Activated naive CD4-positive, alpha-beta T cell treated with anti-CD3 and anti-CD28 coated beads for 36 hours (primary cell): ENCODE measurements at regions not wholly inside any gene's neighbourhood (a gene's known extent, or its start where the extent isn't known, plus 50 kb on each side); places are given as distances from the start of the nearest gene placed in this dataset.
"Not testable (repeated sequence)": the region's sequence is repeated elsewhere in the genome, so short reads cannot be mapped to it uniquely, and the experiment has no call there.

Experiments used
- CTCF ChIA-PET: fragments of 350-600 bp; sonication (Branson Sonifier 250); formaldehyde crosslinking; loops from one replicate; lab custom pipeline; 2021; ENCODE audit warnings: antibody characterized with exemption; lab: Charles Lee
- DNase-seq: peaks from one replicate; pipeline ENCODE4 v3.0.0-alpha.2; 2020
- H3K27ac Mint-ChIP-seq: one replicate; pipeline ENCODE4 v1.8.0; 2021; ENCODE audit warnings: mild to moderate bottlenecking, mixed read lengths
- H3K27me3 Mint-ChIP-seq: one replicate; pipeline ENCODE4 v1.8.0; 2021; ENCODE audit warnings: low read depth, mixed read lengths
- H3K36me3 Mint-ChIP-seq: one replicate; pipeline ENCODE4 v1.8.0; 2021; ENCODE audit warnings: low read depth, mixed read lengths
- H3K4me1 Mint-ChIP-seq: one replicate; pipeline ENCODE4 v1.8.0; 2021; ENCODE audit warnings: low read depth, mixed read lengths
- H3K4me3 Mint-ChIP-seq: one replicate; pipeline ENCODE4 v1.8.0; 2021; ENCODE audit warnings: mild to moderate bottlenecking, moderate library complexity, mixed read lengths
- H3K9me3 Mint-ChIP-seq: one replicate; pipeline ENCODE4 v1.8.0; 2021; ENCODE audit warnings: mixed read lengths
- intact Hi-C: fragments of 100-400 bp; cut with micrococcal nuclease; formaldehyde crosslinking; loops from one replicate; pipeline ENCODE4 v1.15.1; 2023

- CTCF ChIA-PET, result no interaction called here
- Mint-ChIP-seq H3K9me3 (no peaks in the 10 kb centered on the region), H3K36me3 (no peaks in the 10 kb centered on the region), H3K4me1 (no peaks in the 10 kb centered on the region), H3K27ac (no peak overlapping the region), H3K4me3 (no peak overlapping the region), H3K27me3 (no peaks in the 10 kb centered on the region)
- DNase-seq, result no peak
- intact Hi-C loops, result no loop called here
Observed at GRCh38 chr13:80894917-80895316, 554.0 kb upstream of the SPRY2 start.

DNA sequence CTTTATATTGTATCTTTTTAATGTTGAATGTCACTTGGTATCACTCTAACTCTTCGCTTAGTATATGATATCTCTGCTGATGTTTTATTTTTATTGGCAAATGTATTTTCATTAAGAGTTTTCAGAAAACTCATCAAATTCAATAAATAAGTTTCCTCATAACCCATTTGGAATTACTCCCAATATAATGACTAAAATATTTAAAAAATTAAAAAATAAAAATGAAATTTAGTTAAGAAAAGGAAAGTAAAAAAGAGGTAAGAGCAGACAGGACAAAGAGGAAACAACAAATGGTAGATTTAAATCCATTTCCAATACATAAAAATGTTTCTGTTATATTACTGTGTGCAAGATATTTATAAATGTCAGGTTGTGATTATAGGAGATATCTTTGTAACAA, 548.9 kb upstream of the SPRY2 start:
- Mint-ChIP-seq H3K36me3 (no peaks in the 10 kb centered on the region), H3K27me3 (no peaks in the 10 kb centered on the region), H3K27ac (no peak overlapping the region), H3K4me3 (no peak overlapping the region), H3K4me1 (no peaks in the 10 kb centered on the region), H3K9me3 (no peaks in the 10 kb centered on the region)
- CTCF ChIA-PET, result no interaction called here
- intact Hi-C loops, result no loop called here
- DNase-seq, result no peak

- intact Hi-C loops, result no loop called here
- H3K9me3 Mint-ChIP-seq, result no peaks in the 10 kb centered on the region
- H3K36me3 Mint-ChIP-seq, result no peaks in the 10 kb centered on the region
- no peak overlapping the region for H3K27ac Mint-ChIP-seq
- H3K4me1 Mint-ChIP-seq, result no peaks in the 10 kb centered on the region
- H3K27me3 Mint-ChIP-seq, result no peaks in the 10 kb centered on the region
- H3K4me3 Mint-ChIP-seq, result no peak overlapping the region
- CTCF ChIA-PET, result no interaction called here
- no peak for DNase-seq
Observed at GRCh38 chr13:80888390-80888789, 547.5 kb upstream of the SPRY2 start.

DNA sequence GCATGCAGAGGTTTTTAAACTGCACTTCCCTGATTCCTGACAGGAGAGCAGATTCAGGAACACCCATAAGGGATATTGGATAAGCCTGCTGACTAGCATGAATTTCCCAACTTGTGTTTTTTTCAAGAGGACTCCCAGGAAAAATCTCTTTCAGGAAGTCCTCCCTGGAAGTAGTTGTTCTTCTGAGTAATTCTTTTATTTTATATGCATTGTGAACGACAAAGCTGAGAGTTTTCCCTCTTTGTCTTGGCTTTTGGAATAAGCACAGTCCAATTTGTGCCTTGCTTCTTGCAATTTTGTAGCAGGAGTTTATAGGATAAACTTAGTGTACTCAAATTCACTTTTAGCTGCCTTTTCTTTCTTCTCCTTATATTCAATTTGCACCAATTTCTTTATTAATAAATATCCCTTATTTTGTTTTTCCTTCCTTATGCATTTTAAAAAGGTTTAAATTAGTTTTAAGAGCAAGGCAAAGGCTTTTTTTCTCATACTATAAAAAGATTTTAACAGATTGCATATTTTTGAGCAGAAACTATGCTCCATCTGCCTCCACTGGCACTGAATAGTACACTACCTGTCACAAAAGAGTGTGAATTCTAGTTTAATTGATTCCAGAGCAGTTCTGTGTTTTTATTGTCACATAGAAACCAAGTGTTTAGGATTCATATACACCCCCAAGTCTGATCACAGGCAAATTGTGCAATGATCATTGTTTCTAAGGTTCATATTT, 543.3 kb upstream of the SPRY2 start:
- Mint-ChIP-seq H3K27me3 (no peaks in the 10 kb centered on the region), H3K27ac (no peak overlapping the region), H3K4me3 (no peak overlapping the region), H3K9me3 (no peaks in the 10 kb centered on the region), H3K36me3 (no peaks in the 10 kb centered on the region), H3K4me1 (no peaks in the 10 kb centered on the region)
- intact Hi-C loops, result no loop called here
- CTCF ChIA-PET, result no interaction called here
- DNase-seq, result no peak

GRCh38 chr13:80883545-80883944, 542.6 kb upstream of the SPRY2 start:
- intact Hi-C loops, result no loop called here
- Mint-ChIP-seq H3K9me3 (no peaks in the 10 kb centered on the region), H3K4me3 (no peak overlapping the region), H3K4me1 (no peaks in the 10 kb centered on the region), H3K27ac (no peak overlapping the region), H3K27me3 (no peaks in the 10 kb centered on the region), H3K36me3 (no peaks in the 10 kb centered on the region)
- DNase-seq, result no peak
- CTCF ChIA-PET, result no interaction called here

DNA sequence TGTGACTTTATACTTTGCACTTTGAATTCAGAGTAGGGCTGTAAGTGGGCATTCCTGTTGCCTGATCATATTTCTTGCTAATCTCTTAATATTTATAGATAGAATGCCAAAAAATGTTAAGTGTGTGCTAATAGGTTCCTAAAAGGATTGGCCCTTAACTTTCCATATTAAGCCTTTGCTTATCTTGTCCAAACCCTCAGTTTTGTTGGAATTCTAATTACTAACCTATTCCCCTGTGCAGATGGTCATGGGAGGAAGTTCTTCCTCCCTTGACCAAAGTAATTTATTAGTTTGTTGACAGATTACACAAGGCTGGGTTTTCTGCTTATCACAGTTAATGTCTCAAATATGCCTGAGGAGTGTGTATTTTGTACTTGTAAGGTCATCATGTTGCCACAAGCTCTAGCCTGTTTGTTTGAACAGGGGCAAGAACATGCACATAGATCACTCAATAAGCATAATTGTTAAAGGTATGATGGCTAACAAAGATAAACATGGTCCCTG, 541.1 kb upstream of the SPRY2 start:
- intact Hi-C loops, result no loop called here
- no peaks in the 10 kb centered on the region for H3K4me1 Mint-ChIP-seq
- CTCF ChIA-PET, result no interaction called here
- no peaks in the 10 kb centered on the region for H3K27me3 Mint-ChIP-seq
- no peak for DNase-seq
- H3K4me3 Mint-ChIP-seq, result no peak overlapping the region
- no peaks in the 10 kb centered on the region for H3K36me3 Mint-ChIP-seq
- H3K27ac Mint-ChIP-seq, result no peak overlapping the region
- no peaks in the 10 kb centered on the region for H3K9me3 Mint-ChIP-seq

DNA sequence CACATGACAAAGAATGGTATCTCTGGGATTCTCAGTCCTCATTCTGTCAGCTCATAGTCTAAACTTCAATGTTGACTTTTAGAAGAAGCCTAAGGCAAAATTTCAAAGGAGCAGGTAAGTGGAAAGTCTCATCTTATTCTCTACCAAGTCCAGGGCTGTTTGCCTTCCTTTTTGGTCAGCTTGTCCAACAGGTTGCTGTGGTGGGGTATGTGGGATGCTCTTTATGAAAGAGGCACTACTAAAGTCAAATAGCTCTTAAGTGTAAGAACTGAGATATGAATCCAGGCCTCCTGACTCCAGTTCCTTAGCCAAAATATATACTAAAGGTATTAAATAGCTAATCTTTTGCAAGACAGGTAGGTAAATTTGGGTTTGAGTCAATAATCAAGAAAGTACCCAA, 540.6 kb upstream of the SPRY2 start:
- CTCF ChIA-PET, result no interaction called here
- Mint-ChIP-seq H3K27me3 (no peaks in the 10 kb centered on the region), H3K4me3 (no peak overlapping the region), H3K9me3 (no peaks in the 10 kb centered on the region), H3K4me1 (no peaks in the 10 kb centered on the region), H3K36me3 (no peaks in the 10 kb centered on the region), H3K27ac (no peak overlapping the region)
- DNase-seq, result no peak
- intact Hi-C loops, result no loop called here

DNA sequence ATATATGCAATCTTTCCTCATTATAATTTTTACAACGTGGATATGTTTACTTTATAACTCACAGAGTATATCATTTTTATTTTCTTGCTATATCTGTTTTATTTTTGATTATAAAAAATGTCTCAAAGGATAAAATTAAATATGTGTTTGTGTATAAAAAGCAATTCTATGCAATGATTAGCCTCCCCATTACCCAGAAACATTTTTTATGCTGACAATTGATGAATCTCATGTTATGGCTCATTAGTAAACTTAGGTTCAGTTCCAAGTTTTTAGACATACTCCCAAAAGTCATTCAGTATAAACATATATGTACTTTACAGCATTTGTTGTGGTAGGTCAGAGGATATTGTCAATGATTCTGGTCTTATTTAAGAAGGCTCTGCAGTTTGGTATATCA, 540.1 kb upstream of the SPRY2 start:
- Mint-ChIP-seq H3K9me3 (no peaks in the 10 kb centered on the region), H3K36me3 (no peaks in the 10 kb centered on the region), H3K4me3 (no peak overlapping the region), H3K4me1 (no peaks in the 10 kb centered on the region), H3K27me3 (no peaks in the 10 kb centered on the region), H3K27ac (no peak overlapping the region)
- CTCF ChIA-PET, result no interaction called here
- no peak for DNase-seq
- intact Hi-C loops, result no loop called here

GRCh38 chr13:80877944-80878241, 537.0 kb upstream of the SPRY2 start:
- Mint-ChIP-seq H3K36me3 (no peaks in the 10 kb centered on the region), H3K27me3 (no peaks in the 10 kb centered on the region), H3K4me1 (no peaks in the 10 kb centered on the region), H3K4me3 (no peak overlapping the region), H3K27ac (no peak overlapping the region), H3K9me3 (peaks cover 4% of the 10 kb centered on the region)
- CTCF ChIA-PET, result no interaction called here
- DNase-seq, result no peak
- intact Hi-C loops, result no loop called here

DNA sequence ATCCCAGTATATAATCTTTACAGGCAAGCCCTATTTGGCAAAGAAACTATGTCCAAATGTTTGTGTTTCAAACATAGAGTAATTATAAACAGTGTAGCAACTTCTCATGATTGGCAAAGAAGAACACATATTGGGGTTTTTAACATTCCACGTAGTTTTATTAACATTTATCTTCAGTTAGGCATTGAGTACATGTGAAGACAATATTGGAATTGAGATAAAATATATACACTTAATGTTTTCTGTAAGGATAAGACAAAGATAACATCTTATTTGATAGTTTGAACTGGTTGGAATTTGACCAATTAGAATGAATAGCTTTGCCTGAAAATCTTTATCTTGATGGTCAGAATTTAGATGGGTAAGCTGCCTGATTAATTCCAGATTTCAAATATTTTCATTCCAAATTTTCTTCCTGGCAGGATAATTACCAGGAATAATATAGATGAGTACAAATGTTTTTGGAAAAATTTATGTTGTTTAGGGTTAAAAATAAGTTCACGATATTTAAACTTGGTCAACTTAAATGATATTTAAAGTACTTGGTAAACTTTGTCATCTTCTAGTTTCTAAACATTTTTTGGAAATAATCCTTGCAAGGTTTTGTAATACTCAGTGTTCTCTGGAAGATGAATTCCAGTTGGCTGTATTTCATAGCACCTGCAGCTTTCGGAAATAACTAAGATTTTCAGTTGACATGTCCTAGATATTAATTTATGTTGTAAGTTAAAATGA, 536.5 kb upstream of the SPRY2 start:
- DNase-seq, result no peak
- intact Hi-C loops, result no loop called here
- CTCF ChIA-PET, result no interaction called here
- Mint-ChIP-seq H3K4me3 (no peak overlapping the region), H3K27ac (no peak overlapping the region), H3K36me3 (no peaks in the 10 kb centered on the region), H3K4me1 (no peaks in the 10 kb centered on the region), H3K9me3 (peaks cover 4% of the 10 kb centered on the region), H3K27me3 (no peaks in the 10 kb centered on the region)

- Mint-ChIP-seq H3K36me3 (no peaks in the 10 kb centered on the region), H3K4me1 (no peaks in the 10 kb centered on the region), H3K27ac (no peak overlapping the region), H3K4me3 (no peak overlapping the region), H3K9me3 (peaks cover 5% of the 10 kb centered on the region), H3K27me3 (no peaks in the 10 kb centered on the region)
- peak; percentile 4 for DNase-seq
- CTCF ChIA-PET, result no interaction called here
- intact Hi-C loops, result no loop called here
Observed at GRCh38 chr13:80873589-80873988, 532.7 kb upstream of the SPRY2 start.

DNA sequence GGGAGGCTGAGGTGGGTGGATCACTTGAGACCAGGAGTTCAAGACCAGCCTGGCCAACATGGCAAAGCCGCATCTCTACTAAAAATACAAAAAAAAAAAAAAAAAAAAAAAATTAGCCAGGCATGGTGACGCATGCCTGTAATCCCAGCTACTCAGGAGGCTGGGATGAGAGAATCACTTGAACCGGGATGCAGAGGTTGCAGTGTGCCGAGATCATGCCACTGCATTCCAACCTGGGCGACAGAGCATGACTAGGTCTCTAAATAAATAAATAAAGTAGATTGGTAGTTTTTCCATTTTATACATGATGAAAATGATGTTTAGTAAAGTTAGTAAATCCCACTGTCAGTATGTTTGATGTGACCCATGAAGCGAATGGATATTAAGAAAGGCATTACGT, 531.0 kb upstream of the SPRY2 start:
- DNase-seq, result not testable (repeated sequence)

DNA sequence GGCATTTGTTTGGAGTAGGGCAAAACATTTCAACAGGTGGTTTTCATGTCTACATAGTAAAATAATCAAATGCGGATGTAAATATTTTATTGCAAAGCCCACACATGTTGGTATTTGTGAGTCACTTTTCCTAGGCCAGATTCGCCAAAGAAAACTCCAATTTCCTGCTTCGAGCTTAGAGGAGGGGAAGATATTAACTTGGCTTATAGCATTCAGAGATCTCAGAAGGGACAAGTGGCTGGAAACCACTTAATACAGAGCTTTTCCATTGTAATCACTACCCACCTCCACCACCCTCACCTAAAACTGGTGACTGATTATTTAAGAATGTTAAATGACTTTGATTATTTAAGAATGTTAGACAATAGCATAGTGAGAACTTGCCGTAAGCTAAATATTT, 530.6 kb upstream of the SPRY2 start:
- intact Hi-C loops, result no loop called here
- DNase-seq, result no peak
- peaks cover 10% of the 10 kb centered on the region for H3K9me3 Mint-ChIP-seq
- CTCF ChIA-PET, result no interaction called here
- H3K36me3 Mint-ChIP-seq, result no peaks in the 10 kb centered on the region
- H3K4me3 Mint-ChIP-seq, result no peak overlapping the region
- H3K4me1 Mint-ChIP-seq, result no peaks in the 10 kb centered on the region
- no peak overlapping the region for H3K27ac Mint-ChIP-seq
- no peaks in the 10 kb centered on the region for H3K27me3 Mint-ChIP-seq

More for the DNA sequence above, 531.0 kb upstream of the SPRY2 start:
- CTCF ChIA-PET, H3K27ac Mint-ChIP-seq, intact Hi-C loops, H3K9me3 Mint-ChIP-seq, H3K4me1 Mint-ChIP-seq, H3K4me3 Mint-ChIP-seq, H3K36me3 Mint-ChIP-seq, H3K27me3 Mint-ChIP-seq: not testable (repeated sequence)
